GM19395 (cell line): ENCODE measurements at regions not wholly inside any gene's neighbourhood (a gene's known extent, or its start where the extent isn't known, plus 50 kb on each side); places are given as distances from the start of the nearest gene placed in this dataset.
"Not testable (repeated sequence)": the region's sequence is repeated elsewhere in the genome, so short reads cannot be mapped to it uniquely, and the experiment has no call there.

ENCODE experiments used
- ATAC-seq: cut with Tn5 transposase; IDR thresholded peaks from one replicate; pipeline ENCODE4 v1.9.1; 2021; ENCODE audit warnings: mild to moderate bottlenecking, moderate library complexity; ENCODE audit not compliant: unreplicated experiment

GRCh38 chr15:98546329-98546728, 102.0 kb upstream of the IGF1R start:
- no peak for ATAC-seq

DNA sequence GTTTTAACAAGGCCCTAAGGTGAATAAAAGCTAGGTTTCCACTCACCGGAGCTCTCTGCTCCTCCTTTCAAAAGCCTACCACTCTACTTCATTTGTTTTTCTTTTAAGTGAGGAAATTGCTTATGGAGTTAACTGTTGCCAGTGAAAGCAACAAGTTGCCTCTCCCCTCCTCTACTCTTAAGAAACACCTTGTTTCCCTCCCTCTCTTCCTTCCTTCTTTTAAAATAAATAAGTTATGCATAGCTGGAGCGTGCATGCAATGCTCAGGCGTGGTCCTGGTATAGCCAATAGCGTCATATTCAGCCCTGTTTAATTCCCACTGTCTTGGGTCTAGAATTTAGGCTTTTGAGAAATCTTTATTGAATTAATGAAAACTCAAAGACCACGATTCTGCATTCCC, 101.1 kb upstream of the IGF1R start:
- ATAC-seq, result no peak

- ATAC-seq, result no peak
These were observed 100.6 kb upstream of the IGF1R start for GRCh38 chr15:98547741-98548138.

GRCh38 chr15:98548139-98548971, 100.0 kb upstream of the IGF1R start:
- ATAC-seq, result no peak

DNA sequence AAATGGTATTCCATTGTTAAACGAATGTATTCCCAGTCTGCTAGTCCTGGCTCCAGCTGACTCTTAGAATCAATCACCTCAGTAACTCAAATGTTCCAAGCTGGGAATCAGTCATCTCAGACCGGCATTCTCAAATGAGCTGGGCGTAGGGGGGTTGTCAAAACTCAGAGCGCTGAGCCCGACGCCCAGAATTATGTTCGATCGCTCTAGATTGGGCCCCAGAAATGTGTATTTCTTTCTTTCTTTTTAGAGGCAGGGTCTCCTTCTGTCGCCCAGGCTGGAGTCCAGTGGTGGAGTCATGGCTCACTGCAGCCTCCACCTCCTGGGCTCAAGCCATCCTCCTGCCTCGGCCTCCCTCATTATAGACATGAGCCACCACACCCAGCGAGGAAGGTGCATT, 99.3 kb upstream of the IGF1R start:
- no peak for ATAC-seq

DNA sequence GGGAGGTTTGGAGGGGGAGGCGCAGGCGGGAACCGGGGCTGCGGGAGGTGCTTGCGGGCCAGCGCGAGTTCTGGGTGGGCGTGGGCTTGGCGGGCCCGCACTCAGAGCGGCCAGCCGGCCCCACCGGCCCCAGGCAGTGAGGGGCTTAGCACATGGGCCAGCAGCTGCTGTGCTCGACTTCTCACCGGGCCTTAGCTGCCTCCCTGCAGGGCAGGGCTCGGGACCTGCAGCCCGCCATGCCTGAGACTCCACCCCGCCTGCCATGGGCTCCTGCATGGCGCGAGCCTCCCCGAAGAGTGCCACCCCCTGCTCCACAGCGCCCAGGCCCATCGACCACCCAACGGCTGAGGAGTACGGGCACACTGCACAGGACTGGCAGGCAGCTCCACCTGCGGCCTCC, 98.6 kb upstream of the IGF1R start:
- ATAC-seq, result no peak

- not testable (repeated sequence) for ATAC-seq
These were observed 98.0 kb upstream of the IGF1R start for GRCh38 chr15:98550363-98550762.

DNA sequence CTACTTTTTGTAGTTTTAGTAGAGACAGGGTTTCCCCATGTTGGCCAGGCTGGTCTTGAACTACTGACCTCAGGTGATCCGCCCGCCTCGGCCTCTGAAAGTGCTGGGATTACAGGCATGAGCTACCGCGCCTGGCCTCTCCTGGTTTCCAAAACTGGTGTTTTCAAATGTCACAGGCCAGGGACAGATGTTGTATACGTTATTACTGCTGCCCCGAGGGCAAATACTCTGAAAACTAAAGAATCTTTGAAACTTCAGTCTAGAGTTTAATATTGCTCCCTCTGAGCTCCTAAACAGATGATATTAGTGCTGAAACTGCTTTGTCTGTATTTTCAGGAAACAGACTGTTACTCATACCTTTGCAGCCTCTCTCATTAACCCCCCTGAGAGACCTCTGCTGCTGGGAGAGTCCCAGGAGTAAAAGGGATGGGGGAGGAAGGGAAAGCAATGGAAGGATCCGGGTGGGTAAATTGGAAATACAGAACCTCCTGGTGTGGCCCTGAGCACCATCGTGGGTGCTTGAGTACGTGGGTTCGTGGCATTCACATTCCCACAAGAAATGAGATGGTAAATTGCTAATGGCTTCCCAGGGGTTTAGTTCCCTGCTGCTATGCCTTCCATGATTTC, 96.3 kb upstream of the IGF1R start:
- no peak for ATAC-seq

DNA sequence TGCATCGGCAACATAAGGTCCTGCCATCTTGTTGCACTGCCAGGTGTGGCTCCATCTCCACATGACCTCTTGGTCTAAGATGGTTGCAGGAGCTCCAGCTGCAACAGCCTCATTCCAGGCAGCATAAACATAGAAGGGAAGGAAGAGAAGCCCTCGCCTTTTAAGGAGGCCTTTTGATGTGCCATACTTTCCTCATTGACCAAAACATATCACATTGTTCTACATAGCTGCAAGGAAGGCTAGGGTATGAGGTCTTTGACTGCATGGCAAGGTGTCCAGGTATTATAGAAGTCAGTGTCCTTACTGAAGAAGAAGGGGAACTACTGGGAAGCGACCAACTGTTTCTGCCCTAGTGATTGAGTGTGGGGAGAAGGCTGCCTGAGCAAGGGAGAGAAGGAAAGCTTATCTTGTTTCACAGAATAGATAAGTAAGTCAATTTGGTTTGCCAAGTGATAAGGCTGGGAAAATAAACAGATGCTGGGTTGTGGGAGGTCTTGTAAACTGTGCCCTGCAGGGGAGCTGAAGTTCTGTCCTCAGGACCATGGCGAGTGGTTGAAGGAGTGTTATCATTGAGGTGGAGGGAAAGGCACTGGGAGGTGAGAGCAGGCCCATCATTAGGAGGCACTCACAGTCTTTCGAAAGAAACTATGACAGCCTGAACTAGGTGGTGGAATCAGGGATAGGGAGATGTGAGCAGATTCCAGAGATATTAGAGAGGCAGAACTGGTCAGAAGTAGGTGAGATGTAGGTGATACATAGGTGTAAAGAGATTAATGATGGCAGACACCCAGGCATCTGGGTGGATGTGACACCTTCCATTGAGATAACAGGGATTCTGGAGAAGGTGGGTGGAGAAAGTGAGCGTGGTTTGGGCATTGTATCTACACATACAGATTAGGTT, 93.8 kb upstream of the IGF1R start:
- ATAC-seq, result no peak

DNA sequence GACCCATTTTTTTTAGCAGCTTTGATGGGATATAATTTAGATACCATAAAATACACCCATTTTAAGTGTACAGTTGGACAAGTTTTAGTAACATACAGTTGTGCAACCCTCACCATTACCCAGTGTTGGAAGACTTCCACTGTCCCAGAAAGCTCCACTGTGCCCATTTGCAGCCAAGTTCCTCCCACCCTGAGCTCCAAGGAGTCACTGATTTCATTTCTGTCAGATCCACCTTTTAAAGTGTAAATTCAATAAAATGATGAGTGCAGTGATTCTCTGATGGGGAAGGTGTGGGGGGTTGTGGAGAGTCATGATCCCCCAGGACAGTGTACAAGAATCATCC, 93.2 kb upstream of the IGF1R start:
- no peak for ATAC-seq

DNA sequence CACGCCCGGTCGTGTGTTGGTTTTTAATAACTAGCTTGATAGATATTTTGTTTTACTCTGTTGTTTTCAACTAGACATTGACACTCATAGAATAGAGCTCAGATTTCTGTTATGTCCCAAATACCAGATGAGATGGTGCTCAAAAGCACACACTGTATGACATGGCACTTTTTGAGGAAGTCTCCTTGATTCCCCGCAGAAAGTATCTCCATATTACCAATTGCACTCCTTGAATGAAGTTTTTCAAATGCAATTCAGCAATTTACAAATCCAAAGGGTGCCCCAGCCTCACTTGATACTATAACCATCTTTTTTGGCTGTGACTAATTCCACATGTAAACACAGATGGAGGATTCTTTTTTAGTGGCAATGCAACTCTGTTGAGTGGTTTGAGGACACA, 92.0 kb upstream of the IGF1R start:
- no peak for ATAC-seq

DNA sequence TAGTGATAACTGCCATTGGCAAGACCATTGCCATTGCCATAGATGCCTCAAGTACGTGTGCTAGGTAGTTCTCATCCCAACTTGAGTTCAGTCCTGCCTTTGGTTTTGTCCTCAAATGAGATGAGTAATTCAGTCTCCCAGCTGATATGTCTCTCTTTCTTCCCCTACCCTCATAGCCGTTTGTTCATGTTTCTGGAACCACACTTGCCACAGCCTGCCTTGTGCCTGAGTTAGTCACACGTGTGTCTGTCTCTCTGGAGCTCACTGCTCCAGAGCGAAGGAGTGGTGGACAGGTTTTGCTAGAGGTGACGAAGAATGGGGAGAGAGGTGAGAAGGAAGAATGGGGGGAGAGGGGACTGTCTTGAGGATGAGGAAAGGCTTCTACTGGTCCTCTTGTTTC, 88.0 kb upstream of the IGF1R start:
- no peak for ATAC-seq

GRCh38 chr15:98561169-98561941, 87.0 kb upstream of the IGF1R start:
- no peak for ATAC-seq

DNA sequence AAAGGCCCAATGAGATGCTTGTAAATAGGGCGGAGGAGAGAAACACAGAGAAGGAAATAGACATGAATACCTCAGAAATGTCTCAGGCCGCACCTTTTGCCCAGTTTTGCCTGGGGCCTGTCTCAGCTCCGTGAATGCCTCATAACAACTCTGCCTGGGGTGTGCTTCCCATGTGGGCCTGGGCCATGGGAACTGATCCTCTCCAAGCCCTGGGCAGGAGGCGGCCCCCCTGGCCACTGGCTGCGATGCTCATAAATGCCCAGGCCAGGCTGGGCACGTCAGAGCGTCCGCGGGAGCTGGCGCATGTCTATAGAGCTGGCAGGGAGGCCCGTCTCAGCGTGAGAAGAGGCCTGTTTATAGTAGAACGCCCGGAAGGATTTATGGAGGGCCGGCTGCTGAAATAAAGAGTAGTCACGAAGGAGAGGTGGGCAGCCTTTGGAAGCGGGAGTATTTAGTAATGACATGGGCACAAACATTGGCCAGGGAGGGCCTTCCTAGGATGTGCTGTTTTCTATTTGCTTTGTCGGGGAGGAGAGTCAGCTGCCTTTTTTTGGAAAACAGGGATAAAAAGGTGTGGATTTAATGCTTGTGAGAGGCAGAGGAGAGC, 85.9 kb upstream of the IGF1R start:
- no peak for ATAC-seq

DNA sequence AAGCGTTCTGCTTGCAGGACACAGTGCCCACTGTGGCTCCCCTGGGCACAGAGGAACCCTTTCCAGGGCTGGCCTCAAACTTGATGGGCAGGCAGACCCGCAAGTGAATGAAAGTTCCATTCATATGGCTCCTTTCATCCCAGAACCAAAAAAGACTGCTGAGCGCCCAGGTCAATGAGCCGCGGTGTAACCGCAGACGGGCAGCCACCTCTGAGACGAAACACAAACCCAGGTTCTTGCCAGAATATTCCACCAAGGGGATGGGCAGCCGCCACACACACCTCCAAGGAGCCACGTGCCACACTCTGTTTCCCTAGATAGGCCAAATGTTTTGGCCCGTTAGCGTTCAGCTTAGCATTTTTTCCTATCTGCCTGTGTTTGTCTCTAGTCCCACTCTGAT, 82.8 kb upstream of the IGF1R start:
- ATAC-seq, result no peak

DNA sequence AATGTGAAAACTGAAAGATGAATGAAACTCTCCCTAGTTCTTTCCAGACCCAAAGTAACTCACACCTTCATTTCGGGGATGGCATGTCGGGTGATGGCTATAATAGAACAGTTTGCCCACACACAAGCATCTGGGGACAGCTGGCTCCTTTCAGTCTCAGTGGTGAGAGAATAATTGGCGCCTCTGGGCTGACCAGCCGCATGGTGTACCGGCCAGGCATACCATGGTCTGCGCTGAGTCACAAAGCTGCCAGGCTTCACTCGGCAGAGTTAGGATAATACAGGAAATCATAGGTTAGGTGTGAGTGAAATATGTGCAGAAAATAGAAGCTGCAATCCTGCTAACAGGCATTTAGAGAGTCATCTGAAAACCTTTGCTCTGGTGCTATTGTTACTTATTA, 80.4 kb upstream of the IGF1R start:
- no peak for ATAC-seq

DNA sequence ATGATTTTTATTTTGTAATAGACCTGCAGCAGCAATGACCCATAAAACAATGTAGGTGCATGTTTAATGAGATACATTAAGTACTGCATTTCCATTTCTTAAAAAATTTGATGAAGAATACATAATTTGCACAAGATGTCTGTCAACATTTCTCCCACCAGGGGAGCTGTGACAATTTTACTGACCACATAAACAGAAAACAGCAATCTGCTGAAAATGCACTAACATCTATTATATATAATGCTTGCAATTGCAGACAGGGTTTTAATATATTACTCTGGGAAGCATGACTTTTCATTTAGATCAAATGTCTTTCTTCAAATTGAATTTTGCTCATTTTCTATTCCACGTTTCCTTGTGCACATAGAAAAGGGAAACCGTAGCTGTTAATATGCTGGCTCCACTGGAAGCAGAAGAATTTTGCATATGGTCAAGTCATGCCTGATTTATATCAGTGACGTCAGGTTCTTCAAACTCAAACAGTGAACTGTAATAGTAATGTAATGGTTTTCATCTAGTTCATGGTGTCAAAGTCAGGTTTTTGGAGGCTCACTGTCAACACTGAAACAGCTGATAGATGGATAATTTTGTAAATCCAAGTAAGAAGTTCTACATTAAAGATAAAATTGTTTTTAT, 79.8 kb upstream of the IGF1R start:
- no peak for ATAC-seq

DNA sequence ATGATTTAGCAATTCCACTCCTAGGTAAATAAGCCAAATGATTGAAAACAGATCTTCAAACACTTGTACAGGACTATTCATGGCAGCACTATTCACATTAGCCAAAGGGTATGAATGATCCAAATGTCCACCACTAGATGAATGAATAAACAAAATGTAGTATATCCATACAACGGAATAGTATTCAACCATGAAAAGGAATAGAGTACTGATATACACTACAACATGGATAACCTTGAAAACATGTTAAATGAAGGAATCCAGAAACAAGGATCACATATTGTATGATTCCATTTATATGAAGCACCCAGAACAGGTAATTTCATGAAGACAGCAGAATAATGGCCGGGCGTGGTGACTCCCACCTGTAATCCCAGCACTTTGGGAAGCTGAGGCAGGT, 78.2 kb upstream of the IGF1R start:
- ATAC-seq, result no peak

GRCh38 chr15:98580572-98580971, 67.8 kb upstream of the IGF1R start:
- ATAC-seq, result no peak

- ATAC-seq, result no peak
These were observed 66.6 kb upstream of the IGF1R start for GRCh38 chr15:98581715-98582114.
